ENCODE measurements at regions not wholly inside any gene's neighbourhood (a gene's known extent, or its start where the extent isn't known, plus 50 kb on each side); places are given as distances from the start of the nearest gene placed in this dataset.
"Not testable (repeated sequence)": the region's sequence is repeated elsewhere in the genome, so short reads cannot be mapped to it uniquely, and the experiment has no call there.

DNA sequence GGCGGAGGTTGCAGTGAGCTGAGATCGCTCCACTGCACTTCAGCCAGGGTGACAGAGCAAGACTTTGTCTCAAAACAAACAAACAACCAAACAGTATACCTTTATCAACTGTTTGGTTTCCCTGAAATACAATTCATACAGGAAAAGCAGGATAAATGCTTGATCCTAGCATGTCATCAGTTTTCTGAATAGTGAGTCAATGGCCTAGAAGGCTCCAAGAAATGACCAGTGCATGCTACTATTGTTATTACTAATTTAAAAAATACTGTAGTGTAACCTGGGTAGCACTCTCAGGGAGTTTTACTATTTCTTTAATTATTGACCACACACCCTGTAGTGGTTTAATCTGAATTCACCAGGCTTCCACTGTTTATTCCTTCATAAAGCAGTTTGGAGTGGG is 101.0 kb upstream of the PTPN3 start:
- DNase-seq = no peak

DNA sequence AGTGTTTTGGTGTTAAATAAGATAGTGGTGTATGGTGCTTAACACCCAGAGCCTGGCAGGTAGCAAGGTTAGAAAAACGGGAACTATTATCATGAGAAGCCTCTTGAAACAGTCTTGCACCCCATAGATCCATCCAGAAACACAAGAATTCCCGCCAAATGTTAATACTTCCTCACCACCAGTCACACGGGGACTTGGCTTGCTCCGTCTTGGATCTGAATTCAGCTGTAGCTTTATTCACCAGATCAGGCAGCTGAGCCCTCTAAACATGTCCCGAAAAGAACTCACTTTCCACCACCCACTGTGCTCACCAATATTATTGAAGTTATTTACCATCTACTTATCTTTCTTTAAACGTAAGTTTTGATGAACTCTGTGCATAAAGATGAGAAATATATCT is 101.6 kb upstream of the PTPN3 start:
- DNase-seq = no peak

DNA sequence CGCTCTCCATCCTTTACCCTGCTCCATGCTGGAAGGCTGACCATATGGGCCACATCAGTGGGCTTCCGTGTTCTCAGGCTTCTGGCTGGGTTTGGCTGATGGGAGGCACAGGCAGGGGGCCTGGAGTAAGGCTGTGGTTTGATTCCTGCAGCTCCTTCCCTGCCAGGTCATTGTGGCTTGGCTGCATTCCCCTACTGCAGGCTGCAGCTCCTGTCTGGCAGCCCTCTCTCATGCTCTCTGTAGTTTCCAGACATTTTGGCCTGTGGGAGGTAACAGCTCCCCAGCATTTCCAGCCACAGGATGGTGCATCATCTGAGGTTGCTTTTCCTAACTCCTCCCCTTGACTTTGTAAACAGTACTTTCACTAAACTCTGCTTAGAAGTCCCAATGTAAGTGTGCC is 102.0 kb upstream of the PTPN3 start:
- DNase-seq = no peak

DNA sequence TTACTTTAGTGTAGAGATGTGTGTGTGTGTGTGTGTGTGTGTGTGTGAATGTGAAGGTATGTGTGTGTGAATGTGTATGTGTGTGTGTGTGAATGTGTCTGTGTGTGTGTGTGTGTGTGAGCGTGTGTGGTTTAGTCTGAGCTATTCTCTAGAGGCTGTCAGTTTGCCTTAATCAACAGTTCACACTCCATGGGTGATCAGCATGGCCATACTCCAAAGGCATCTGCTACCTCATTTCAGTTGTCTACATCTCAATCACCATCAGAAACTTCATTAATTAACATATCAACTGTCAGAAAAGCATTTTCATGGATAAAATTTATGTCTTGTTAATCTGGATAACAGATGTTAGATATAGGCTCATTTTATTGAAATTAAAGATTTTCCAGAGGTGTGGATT is 103.1 kb upstream of the PTPN3 start:
- no peak for DNase-seq

DNA sequence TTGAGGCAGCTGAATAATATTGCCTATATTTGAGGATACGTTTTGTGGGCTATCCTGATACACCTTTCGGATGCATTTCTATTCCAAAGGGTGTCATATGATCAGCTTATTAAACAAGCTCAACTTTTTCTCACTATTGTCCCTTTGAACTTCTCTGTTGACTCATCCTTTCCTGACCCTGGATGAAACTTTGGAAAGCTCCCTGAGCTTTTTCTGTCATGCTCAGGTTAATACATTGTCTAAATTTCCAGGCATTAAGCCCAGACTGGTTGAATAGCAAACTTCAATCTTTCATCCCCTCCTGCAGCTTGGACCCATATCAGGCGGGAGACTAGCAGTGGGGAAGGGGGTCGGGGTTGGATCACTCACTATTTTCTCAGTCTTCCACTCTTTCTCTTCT is 104.9 kb upstream of the PTPN3 start:
- no peak for DNase-seq

DNA sequence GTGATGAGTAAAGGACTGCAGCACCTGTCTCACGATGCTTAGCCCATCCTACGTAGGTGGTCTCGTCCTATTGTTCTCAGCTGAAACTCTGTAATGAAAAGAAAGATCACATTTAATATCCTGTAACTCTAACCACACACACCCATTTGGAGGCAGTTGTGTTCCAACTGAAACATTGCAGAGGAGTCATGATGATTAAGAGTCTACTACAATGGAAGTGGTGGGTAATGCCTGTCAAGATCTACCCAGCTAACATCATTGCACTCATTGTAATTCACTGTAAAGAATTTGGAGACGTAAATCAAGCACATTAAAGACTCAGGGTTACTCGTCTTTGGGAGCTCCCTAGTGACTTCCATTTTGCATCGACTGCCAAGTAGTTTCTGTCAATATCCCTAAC is 106.0 kb upstream of the PTPN3 start:
- DNase-seq = no peak

DNA sequence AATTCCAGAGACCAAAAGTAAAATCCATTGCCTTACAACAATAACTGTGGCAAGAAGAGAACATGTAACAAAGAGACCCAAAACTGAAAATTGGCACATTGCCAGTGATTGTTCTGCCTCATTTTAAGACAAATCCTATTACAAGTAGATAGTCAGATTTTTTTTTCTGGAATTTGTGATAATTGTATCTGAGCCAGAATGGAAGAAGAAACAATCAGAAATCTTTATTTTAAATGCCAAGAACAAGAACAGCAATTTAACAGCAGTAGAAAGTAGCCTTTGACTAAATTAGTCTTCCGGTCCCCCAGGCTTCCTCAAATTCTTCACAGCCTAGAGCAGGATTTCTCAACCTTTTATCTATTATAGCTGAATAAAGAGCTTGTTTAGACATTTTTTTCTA is 106.7 kb upstream of the PTPN3 start:
- DNase-seq = no peak

DNA sequence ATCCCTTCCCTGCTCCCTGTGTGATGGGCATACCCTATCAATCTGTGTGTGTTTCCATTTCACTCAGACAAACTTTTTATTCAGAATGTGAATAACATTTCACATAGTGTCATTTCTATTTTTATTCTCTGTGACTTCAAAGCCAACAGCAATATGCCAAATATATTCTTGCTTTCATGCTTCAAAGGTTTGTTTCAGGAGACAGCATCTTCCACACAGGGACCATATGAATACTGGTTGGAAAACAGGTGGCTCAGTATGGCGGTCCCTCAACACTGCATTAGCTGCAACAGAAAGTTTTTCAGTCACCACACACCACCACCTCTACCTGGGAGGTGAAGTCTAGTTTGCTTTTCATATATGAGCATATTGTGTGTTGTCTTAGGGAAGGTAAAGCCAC is 111.0 kb upstream of the PTPN3 start:
- no peak for DNase-seq

DNA sequence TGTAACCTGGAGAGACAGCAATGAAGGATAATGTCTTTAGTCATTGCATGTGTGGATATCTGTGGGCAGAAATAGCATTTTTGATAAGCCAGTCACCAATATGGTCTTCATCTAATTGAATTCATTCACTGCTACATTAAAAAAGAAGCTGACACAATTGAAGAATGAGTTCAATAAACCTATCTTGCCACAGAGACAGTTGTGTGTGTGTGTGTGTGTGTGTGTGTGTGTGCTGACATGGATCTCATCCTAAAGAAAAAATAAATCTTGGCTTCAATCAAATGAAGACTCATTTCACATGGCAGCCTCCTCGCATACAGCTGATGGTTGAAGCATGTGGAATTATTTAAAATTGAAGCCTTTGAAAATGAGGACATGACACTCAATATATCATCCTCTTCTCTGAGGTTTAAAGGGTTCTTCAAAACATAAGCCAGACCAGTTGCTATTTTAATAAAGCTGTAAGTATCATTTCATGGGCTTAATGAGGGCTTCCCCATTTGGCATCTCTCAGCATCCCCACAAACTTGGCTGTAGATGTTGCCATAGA is 118.5 kb upstream of the PTPN3 start:
- no peak for DNase-seq

DNA sequence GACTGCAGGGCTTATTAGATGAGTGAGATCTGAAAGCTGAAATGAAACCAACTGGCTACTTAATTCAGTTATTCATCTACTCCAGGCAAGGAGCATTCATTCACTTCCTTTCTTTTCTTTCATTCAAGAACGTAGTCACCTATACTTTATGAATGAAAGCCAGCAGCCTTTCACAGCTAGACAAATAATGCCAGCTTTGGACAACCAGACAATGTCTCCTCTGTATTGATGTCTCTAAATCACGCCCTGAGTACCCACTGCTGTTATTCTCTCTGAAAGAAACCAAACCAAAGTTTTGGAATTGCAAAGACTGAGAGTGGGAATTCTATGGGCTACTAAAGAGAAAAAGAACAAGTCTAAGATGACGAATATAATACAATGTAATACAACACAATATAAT is 121.2 kb upstream of the PTPN3 start:
- no peak for DNase-seq

DNA sequence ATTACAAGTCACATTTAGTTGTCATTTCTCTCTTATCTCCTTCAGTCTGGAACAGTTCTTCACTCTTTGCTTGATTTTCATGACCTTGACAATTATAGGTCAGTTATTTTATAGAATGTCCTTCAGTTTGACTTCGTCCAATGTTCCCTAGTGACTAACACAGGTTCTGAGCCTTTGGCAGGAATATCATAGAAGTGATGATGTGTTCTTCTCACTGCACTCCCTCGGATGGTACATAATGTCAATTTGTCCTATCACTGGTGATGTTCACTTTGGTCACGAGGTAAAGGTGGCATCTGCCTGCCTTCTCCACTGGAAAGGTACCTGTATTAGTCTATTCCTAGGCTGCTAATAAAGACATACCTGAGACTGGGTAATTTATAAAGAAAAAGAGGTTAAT is 126.0 kb upstream of the PTPN3 start:
- no peak for DNase-seq

DNA sequence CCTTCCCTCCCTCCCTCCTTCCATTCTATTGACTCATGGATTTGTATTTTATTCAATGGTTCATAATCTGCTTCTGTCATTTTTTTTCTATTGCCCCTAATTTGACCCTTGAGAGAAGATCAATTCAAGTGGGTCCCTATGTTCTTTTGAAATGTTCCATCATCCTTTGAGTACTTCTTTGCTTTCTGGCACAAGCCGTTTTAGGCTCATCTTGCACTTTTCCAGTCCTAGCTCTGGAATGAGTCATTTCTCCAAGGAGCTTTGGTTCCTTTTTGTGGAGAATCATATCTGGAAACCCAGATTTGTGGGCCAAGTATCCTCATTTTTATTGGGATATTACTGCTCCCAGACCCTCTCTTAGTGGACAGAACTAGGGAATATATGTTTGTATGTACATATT is 126.8 kb upstream of the PTPN3 start:
- DNase-seq = no peak

DNA sequence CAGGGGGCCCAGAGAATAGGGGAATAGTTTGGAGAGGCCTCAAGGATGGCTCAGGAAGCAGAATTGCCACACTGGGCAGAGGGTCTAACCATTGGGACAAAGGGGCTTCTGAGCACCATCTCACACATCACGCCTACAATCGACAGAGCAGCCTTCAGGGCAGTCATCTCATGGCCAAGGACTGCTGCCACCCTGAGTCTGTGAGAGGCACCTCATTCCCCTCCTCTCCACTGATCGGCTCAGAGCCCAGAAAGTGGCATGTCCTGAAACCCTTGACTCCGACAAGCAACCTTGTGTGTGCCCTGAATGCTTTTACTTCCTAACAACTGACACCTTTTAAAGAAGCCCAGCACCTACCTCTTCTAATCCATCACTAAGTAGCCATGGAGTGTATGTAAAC is 128.9 kb upstream of the PTPN3 start:
- DNase-seq = no peak

DNA sequence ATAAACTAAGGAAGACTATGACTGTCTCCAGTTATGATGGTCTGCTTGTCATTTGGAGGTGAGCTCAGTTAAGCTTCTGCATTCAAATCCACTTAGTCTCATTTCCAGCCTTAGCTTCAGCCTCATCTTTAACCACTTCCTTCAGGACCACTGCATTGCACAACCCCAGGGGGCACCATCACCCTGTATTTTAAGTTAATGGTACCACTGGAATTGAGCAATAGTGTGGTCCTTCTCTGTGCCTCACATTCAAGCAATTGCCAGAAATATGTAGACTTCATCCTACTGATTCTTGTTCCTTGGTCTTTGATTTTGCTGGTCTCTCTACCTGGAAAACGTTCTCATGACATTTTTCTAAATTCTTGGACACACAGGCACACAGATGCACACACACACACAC is 131.5 kb upstream of the PTPN3 start:
- DNase-seq = no peak

DNA sequence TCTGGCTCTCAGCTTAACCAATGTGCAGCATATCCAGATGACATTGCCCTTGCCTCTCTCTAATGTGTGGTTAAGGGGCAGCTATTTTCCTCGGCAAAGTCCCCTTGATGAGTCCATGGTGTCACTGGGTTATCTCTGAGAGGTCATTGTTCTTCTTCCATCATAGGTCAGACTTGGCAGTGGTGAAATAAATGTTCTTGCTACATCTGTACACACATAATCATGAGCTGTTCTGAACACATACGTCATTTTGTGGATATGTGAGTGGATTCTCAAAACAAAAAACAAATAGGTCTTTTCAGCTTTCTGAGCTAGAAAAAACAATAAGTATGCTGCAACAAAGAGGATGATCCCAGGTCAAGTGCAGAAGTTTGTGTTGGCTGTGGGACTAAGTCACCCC is 134.7 kb upstream of the PTPN3 start:
- no peak for DNase-seq

DNA sequence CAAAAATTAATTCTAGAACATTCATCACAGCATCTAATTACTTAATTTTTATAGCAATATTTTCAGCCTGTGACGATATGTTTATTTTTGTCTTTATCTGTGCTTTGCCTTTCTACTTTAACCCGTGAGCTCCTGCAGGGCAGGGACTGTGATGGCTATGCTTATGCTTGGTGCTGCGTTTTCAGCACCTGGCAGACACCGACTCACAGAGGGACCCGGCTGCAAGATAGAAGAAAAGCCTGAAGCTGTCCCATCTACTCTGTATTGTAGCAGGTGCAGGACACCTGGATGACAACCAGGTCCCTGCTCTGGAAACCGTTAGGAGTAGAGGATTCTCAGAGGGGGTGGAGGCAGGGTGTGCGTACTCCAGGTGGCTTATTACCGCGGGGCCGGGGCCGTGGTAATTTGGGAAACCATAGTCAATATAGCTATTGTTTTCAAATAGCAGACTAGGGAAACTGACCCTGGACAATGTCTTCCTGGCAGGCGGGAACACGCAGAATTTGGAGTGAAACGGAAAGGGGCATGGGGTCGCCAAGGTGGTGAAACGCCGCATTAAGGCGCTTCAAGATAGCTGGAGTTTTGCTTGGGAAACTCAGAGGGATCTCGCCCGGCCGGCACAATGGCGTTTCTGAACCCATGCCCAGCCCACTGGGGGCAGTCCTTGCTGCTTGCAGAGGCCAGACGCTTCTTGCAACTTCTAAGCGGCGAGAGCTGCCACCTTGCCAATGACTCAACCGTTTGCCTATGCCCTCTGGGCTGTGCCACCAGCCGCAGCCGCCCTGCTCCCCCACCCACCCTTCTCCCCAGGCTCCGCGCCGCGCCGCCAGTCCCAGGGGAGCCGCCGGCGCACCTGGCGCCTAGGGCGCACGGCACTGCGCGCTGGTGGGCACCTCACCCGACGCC is 140.1 kb upstream of the PALM2AKAP2 start:
- DNase-seq = peak; percentile 6 to 20

DNA sequence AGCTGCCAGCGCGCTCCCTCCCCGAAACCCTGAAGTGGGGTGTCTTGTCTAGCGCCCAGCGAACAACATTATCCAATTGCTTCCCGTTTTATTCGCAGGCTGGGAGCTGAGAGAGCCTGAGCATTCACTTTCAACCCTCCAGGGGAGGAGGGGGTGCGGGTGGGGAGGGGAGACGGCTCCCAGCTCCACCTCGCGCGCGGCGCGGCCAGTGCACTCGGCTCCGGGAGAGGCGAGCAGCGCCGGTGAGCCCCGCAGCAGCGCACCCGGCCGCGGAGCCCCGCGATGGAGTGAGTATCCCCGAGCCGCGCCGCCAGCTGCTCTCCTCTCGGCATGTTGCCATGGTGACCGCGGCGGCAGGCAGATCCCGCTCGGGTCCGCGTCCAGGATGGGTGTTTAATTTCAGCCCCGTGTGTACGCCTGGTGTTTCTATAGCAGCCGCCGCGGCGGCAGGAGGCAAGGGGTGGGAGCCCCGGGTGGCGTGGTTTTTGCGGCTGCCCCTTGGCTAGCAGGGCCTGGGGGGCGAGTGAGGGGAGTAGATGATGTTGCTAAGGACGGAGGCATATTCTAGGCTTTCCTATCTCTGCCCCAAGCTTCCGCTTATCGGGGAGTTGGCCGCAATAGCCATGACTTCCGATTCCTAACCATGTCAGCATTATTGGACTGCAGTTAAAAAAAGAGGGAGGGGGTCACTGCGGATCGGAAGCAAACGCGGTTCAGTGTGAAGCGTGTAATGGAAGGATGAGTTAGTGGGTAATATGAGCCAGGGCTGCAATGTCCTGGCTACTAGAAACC is 139.2 kb upstream of the PALM2AKAP2 start:
- peak; percentile 37 to 50 for DNase-seq

DNA sequence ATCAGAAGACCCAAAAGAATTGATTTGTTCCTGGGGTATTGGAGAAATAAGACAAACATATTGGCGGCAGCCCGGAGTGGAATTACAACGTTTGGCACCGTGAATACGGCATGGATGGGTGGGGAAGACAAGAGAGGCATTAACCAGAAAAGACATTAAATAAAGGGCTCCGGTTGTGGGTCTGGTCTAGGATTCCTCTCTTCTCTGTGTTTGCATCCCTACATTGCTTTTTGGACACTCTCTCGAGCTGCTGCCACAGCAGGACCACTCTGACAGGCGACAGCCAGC is 138.7 kb upstream of the PALM2AKAP2 start:
- DNase-seq = no peak

DNA sequence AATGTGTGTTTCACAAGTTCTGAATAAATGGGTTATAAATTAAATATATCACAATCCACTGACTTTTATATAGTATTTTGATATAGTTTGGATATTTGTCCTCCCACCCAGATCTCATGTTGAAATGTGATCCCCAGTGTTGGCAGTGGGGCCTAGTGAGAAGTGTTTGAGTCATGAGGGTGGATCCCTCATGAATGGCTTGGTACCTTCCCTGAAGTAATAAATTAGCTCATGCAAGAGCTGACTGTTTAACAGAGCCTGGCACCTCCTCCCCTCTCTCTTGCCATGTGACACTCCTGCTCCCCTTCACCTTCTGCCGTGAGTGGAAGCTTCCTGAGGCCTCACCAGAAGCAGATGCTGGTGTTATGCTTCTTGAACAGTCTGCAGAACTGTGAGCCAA is 127.9 kb upstream of the PALM2AKAP2 start:
- DNase-seq = no peak

DNA sequence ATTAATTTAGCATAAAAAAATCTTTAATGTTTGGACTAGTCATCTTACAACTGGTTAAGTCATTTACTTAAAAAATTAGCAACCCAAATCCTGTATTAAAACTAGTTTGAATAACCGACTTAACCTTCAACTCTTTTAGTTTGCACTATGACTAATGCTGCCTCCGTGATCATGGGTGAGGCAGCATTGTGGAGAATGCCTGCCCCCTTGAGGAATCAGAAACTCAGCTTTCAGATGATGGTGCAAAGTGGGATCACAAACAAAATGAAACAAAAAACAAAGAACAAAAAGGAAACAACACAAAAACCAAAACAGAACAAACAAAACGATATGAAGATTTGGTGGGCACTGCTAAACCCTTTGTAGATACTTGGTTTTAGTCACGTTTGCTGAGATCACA is 127.0 kb upstream of the PALM2AKAP2 start:
- DNase-seq = peak in 1 of 2 experiments; percentile 18

DNA sequence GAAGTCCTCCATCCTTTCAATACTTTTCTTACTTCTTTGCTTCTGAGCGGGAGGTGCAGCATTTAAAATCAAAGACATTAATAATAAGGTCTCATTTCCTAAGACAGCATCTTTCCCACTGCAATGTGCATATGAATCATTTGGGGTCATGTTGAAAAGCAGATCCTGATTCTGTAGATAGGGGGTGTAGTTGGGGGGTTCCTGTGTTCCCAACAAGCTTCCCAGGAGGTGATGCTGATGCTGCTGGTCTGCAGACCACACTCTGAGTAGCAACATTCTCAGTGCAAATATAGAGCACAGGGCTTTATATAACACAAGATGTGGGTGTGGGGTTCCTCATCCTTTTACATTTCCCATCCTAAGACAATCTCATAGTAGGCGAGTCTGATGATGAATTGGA is 126.5 kb upstream of the PALM2AKAP2 start:
- no peak for DNase-seq

DNA sequence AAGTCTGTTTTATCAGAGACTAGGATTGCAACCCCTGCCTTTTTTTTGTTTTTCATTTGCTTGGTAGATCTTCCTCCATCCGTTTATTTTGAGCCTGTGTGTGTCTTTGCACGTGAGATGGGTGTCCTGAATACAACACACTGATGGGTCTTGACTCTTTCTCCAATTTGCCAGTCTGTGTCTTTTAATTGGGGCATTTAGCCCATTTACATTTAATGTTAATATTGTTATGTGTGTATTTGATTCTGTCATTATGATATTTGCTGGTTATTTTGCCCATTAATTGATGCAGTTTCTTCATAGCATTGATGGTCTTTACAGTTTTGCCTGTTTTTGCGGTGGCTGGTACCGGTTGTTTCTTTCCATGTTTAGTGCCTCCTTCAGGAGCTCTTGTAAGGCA is 116.0 kb upstream of the PALM2AKAP2 start:
- not testable (repeated sequence) for DNase-seq

DNA sequence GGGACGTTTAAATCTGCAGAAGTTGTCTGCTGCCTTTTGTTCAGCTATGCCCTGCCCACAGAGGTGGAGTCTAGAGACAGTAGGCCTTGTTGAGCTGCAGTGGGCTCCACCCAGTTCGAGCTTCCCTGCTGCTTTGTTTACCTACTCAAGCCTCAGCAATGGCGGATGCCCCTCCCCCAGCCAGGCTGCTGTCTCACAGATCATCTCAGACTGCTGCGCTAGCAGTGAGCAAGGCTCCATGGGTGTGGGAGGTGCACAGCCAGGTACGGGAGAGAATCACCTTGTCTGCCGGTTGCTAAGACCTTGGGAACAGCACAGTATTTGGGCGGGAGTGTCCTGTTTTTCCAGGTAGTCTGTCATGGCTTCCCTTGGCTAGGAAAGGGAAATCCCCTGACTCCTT is 114.3 kb upstream of the PALM2AKAP2 start:
- DNase-seq = not testable (repeated sequence)

DNA sequence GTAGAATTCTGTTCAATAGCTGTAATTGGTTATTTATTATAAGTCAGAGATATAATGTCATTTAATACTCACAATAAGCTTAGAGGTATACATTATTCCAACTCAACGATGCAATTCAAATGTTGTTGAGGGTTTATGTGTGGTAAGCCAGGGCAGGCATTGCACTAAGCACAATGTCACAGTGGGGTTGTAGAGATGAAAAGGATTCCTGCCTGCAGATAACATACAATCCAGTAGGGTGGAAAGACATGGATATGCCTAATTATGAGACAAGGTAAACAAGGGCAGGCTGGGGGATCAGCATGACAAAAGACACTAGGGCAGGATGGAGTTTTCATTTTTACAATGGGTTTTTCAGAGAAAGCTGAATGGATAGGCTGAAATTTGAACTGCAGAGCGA is 98.7 kb upstream of the PALM2AKAP2 start:
- DNase-seq = peak in 1 of 2 experiments; percentile 3

All from NCI-H1930 (cell line).